ENCODE measurements at regions not wholly inside any gene's neighbourhood (a gene's known extent, or its start where the extent isn't known, plus 50 kb on each side); places are given as distances from the start of the nearest gene placed in this dataset.

- TF ChIP-seq CTCF (IDR thresholded peaks at IDR 0.05) (no peak), POLR2A (IDR thresholded peaks at IDR 0.05) (no peak)
Measured at GRCh38 chr2:18870307-18870706, 280.9 kb upstream of the NT5C1B start.

All from suprapubic skin (tissue), 3 donors.